Endothelial cell of umbilical vein (primary cell): ENCODE measurements at regions not wholly inside any gene's neighbourhood (a gene's known extent, or its start where the extent isn't known, plus 50 kb on each side); places are given as distances from the start of the nearest gene placed in this dataset.

Experiments
- BruUV-seq: library from RNA; stranded (reverse); fragments of 400-500 nt; replicated peaks from 2 replicates; lab custom pipeline; 2021; lab: Mats Ljungman, UMichigan
- CTCF ChIA-PET: fragments of 300-600, 350-600 bp; sonication (Branson Sonifier 250); formaldehyde crosslinking; loops from one replicate; lab custom pipeline; 2021; ENCODE audit warnings: antibody characterized with exemption, inconsistent platforms; lab: Charles Lee
- POLR2A ChIA-PET: fragments of 300-600, 350-600 bp; sonication (Branson Sonifier 250); formaldehyde crosslinking; loops from one replicate; lab custom pipeline; 2021; ENCODE audit warnings: antibody characterized with exemption, inconsistent platforms; lab: Charles Lee
- DNase-seq: peaks from one replicate; pipeline ENCODE4 v3.0.0-alpha.2; 2011; ENCODE audit warnings: low read depth, low spot score
- FAIRE-seq: peaks from 2 replicates; lab custom pipeline; 2011; peaks lifted over from hg19 to GRCh38; lab: Jason Lieb, UNC
- H2AFZ ChIP-seq: 2 replicates; pipeline ENCODE4 v1.6.0; 2012; ENCODE audit warnings: low read depth, low read length, control low read depth, inconsistent platforms
- H3K27ac ChIP-seq: 2 replicates; pipeline ENCODE4 v1.5.1; 2011; ENCODE audit warnings: low read depth, mild to moderate bottlenecking, control low read depth, low read length, moderate library complexity; ENCODE audit not compliant: insufficient read depth
- H3K27me3 ChIP-seq, 2 experiments: 2 replicates each; pipeline versions ENCODE4 v1.6.0 to v1.6.1; 2011; ENCODE audit warnings: low read length in 2 of 2, mixed read lengths in 1 of 2; ENCODE audit not compliant: control insufficient read depth in 2 of 2, insufficient read depth in 2 of 2
- H3K36me3 ChIP-seq, 2 experiments: 2 replicates in 1 of 2; 3 replicates in 1 of 2; pipeline ENCODE4 v1.5.1; 2011; ENCODE audit warnings: low read length in 2 of 2, mild to moderate bottlenecking in 1 of 2, moderate library complexity in 1 of 2; ENCODE audit not compliant: control insufficient read depth in 2 of 2, insufficient read depth in 2 of 2; ENCODE audit errors: extremely low read depth in 1 of 2
- H3K4me1 ChIP-seq: 3 replicates; pipeline ENCODE4 v1.5.1; 2011; ENCODE audit warnings: mild to moderate bottlenecking, low read length; ENCODE audit not compliant: control insufficient read depth, insufficient read depth; ENCODE audit errors: extremely low read depth
- H3K4me2 ChIP-seq: 2 replicates; pipeline ENCODE4 v1.6.1; 2011; ENCODE audit warnings: low read length, control low read depth, mixed read lengths; ENCODE audit not compliant: insufficient read depth
- H3K4me3 ChIP-seq, 3 experiments: fragments of 200-600 bp in 1 of 3; sonication (generic), shearing (Covaris generic) in 1 of 3; replicated peaks in 1 of 3; 2 replicates each; pipeline ENCODE4 v1.5.1; 2011 to 2016; ENCODE audit warnings: control low read depth in 3 of 3, low read length in 3 of 3, mild to moderate bottlenecking in 2 of 3, inconsistent platforms in 1 of 3, low read depth in 1 of 3, moderate library complexity in 1 of 3; ENCODE audit not compliant: insufficient read depth in 1 of 3
- H3K79me2 ChIP-seq: 2 replicates; pipeline ENCODE4 v1.6.0; 2012; ENCODE audit warnings: low read length, inconsistent platforms; ENCODE audit not compliant: control insufficient read depth, insufficient read depth
- H3K9ac ChIP-seq: replicated peaks from 2 replicates; pipeline ENCODE3; 2011; ENCODE audit warnings: low read length, control low read depth; ENCODE audit not compliant: insufficient read depth; ENCODE audit errors: extremely low read depth
- H3K9me1 ChIP-seq: replicated peaks from 3 replicates; pipeline ENCODE4 v1.6.0; 2011; ENCODE audit warnings: mild to moderate bottlenecking, low read length; ENCODE audit not compliant: control insufficient read depth, insufficient read depth; ENCODE audit errors: extremely low read depth
- H3K9me3 ChIP-seq: replicated peaks from 2 replicates; pipeline ENCODE4 v1.5.1; 2012; ENCODE audit warnings: low read length, inconsistent platforms; ENCODE audit not compliant: control insufficient read depth, insufficient read depth
- H4K20me1 ChIP-seq: replicated peaks from 2 replicates; pipeline ENCODE3; 2011; ENCODE audit warnings: mild to moderate bottlenecking, low read length; ENCODE audit not compliant: control insufficient read depth, insufficient read depth; ENCODE audit errors: extremely low read depth
- CTCF ChIP-seq, 2 donors: IDR thresholded peaks; 1 replicate in 1 of 2; 2 replicates in 1 of 2; pipeline ENCODE4 v1.5.1; 2011; ENCODE audit warnings: low read length in 2 of 2, mild to moderate bottlenecking in 2 of 2, moderate library complexity in 2 of 2, control low read depth in 1 of 2, inconsistent platforms in 1 of 2, low read depth in 1 of 2; ENCODE audit not compliant: insufficient read depth in 1 of 2; ENCODE audit errors: extremely low read depth in 1 of 2
- EZH2 ChIP-seq: IDR thresholded peaks from 2 replicates; pipeline ENCODE4 v1.6.1; 2012; ENCODE audit warnings: borderline replicate concordance, low read depth, mild to moderate bottlenecking, moderate library complexity, low read length, inconsistent platforms; ENCODE audit not compliant: severe bottlenecking
- FOS ChIP-seq: IDR thresholded peaks from 2 replicates; pipeline ENCODE4 v1.6.1; 2011; ENCODE audit warnings: mild to moderate bottlenecking, low read length, moderate library complexity, borderline replicate concordance; ENCODE audit not compliant: insufficient read depth
- GATA2 ChIP-seq: IDR thresholded peaks from 2 replicates; pipeline ENCODE4 v1.7.0; 2011; ENCODE audit warnings: low read depth, mild to moderate bottlenecking, moderate library complexity, mixed read lengths, low read length; ENCODE audit not compliant: insufficient read length, insufficient read depth
- JUN ChIP-seq: IDR thresholded peaks from 2 replicates; pipeline ENCODE4 v1.6.1; 2011; ENCODE audit warnings: borderline replicate concordance, low read depth; ENCODE audit not compliant: insufficient read length, insufficient read depth
- MAX ChIP-seq: IDR thresholded peaks from 2 replicates; pipeline ENCODE4 v1.6.1; 2011; ENCODE audit not compliant: insufficient read depth, insufficient read length
- MYC ChIP-seq: IDR thresholded peaks from one replicate; pipeline ENCODE4 v1.6.1; 2011; ENCODE audit warnings: mild to moderate bottlenecking, low read depth, low read length
- POLR2A ChIP-seq: IDR thresholded peaks from 2 replicates; pipeline ENCODE4 v1.6.1; 2012; ENCODE audit warnings: low read depth, mild to moderate bottlenecking, control low read depth, low read length
- POLR2AphosphoS5 ChIP-seq: IDR thresholded peaks from 2 replicates; pipeline ENCODE4 v1.6.1; 2012; ENCODE audit warnings: low read depth, mild to moderate bottlenecking, control low read depth, low read length, moderate library complexity; ENCODE audit not compliant: insufficient read depth
- dilution Hi-C: fragments of 300-500 bp; cut with MboI; formaldehyde crosslinking; loops from one replicate; pipeline ENCODE4 v1.15.0; 2019; ENCODE audit warnings: low sequenced_read_pairs; ENCODE audit not compliant: extremely low pct_ligation_motif_present
- intact Hi-C: fragments of 100-400 bp; cut with micrococcal nuclease; formaldehyde crosslinking; loops from one replicate; pipeline ENCODE4 v1.10.0; 2022

GRCh38 chr11:109552376-109552775 is 130.4 kb downstream of the C11orf87 start:
- Histone ChIP-seq H4K20me1 (no peaks in the 10 kb centered on the region), H2AFZ (no peak overlapping the region), H3K9me1 (no peaks in the 10 kb centered on the region), H3K27me3 (no peaks in the 10 kb centered on the region), H3K27ac (no peak overlapping the region), H3K9ac (no peak overlapping the region), H3K4me2 (no peak overlapping the region), H3K36me3 (no peaks in the 10 kb centered on the region), H3K79me2 (no peaks in the 10 kb centered on the region), H3K4me3 (no peak overlapping the region), H3K4me1 (no peaks in the 10 kb centered on the region), H3K9me3 (no peaks in the 10 kb centered on the region)
- POLR2A ChIA-PET = no interaction called here
- CTCF ChIA-PET = no interaction called here
- no TSS peak for BruUV-seq
- DNase-seq (no peak), FAIRE-seq (no peak)
- intact Hi-C loops = no loop called here
- TF ChIP-seq CTCF (IDR thresholded peaks at IDR 0.05; ENCODE audit: extremely low read depth in 1 of 2, insufficient read depth in 1 of 2, low read depth in 1 of 2, low read length in 2 of 2) = no peak
- no peak for TF ChIP-seq GATA2
- TF ChIP-seq JUN = no peak
- no peak for TF ChIP-seq EZH2
- no peak for TF ChIP-seq POLR2AphosphoS5
- TF ChIP-seq FOS = no peak
- no peak for TF ChIP-seq POLR2A
- TF ChIP-seq MYC = no peak
- no peak for TF ChIP-seq MAX
- dilution Hi-C loops = no loop called here
